Renal cortical epithelial cell (primary cell): ENCODE measurements at regions not wholly inside any gene's neighbourhood (a gene's known extent, or its start where the extent isn't known, plus 50 kb on each side); places are given as distances from the start of the nearest gene placed in this dataset.

ENCODE experiments used
- DNase-seq: peaks from one replicate; pipeline ENCODE4 v3.0.0-alpha.2; 2011; ENCODE audit warnings: low read depth

DNA sequence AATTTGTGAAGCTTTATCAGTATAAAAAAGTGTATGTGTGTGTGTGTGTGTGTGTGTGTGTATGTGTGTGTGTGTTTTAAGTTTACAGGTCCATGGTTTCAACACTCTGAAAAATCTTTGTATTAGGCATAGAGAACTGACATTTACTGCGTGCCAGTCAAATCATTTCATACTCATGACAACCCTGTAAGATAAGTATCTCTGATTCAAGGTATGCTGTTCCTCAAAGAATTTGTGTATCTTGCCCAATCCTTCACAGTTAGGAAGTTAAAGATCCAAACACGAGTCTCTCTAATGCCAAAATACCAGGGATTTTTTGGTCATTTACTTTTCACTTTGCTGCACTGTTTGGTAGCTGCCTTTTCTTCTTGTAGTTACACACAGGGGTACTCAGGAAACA, 1121.3 kb upstream of the AUTS2 start:
- DNase-seq: no peak

DNA sequence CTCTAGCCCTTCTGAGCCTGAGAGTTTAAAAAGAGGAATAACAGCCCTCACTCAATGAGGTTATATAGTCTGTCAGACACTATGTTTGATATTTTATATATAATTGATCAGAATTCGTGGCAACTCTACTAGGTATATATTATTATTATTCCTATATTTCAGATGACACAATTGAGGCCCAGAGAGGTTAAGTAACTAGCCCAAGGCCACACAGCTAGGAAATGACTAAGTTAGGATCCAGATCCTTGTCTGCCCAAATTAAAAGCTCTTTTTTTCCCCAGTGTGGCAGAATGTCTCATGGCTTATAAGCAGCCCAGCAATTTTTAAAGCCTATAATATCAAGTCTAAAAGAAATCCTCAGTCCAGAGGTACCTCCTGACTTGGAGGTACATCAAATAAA, 1119.9 kb upstream of the AUTS2 start:
- DNase-seq: no peak

DNA sequence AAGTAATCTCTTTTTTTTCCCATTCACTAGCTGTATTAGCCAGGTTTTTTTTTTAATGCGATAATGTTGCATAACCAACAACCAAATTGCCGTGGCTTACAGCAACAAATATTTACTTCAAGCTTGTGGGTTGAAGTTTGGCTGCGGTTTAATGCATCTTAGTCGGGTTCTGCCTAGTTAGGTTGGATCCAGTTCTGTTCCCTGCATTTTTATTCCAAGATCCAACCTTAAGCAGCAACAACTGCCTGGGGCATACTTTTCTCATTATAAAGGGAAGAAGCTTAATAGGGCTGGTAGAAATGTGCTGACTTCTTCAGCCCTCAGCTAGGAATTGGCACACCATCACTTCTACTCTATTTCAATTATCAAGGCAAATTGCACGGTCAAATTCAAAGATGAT, 1115.5 kb upstream of the AUTS2 start:
- no peak for DNase-seq

- no peak for DNase-seq
Observed at GRCh38 chr7:68484731-68485130, 1113.5 kb upstream of the AUTS2 start.

DNA sequence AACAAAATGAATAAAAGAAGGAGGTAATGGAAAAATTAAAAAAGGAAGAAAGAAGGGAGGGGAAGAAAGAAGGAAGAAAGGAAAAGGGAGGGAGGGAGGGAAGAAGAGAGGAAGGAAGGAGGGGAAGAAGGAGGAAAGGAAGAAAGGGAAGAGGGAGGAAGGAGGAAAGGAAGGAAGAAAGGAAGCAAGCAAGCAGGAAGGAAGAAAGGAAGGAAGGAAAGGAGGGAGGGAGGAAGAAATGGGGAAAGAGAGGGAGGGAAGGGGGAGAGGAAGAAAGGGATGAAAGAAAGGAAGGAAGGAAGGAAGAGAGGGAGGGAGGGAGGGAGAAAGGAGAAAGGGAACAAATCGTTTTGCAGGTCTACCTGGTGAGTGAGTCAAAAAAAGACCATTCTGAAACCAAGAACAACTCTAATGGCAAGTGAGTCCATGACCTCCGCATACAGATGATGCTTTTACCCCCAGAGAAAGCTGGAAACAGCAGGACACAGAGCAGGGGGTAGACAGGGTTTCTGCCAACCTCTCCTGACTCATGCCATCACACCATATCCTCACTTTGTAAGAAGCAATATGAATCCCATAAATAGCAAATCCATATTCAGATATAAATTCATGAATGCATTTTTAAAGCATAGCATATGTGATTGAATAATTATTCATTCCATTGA, 1112.9 kb upstream of the AUTS2 start:
- DNase-seq: no peak

DNA sequence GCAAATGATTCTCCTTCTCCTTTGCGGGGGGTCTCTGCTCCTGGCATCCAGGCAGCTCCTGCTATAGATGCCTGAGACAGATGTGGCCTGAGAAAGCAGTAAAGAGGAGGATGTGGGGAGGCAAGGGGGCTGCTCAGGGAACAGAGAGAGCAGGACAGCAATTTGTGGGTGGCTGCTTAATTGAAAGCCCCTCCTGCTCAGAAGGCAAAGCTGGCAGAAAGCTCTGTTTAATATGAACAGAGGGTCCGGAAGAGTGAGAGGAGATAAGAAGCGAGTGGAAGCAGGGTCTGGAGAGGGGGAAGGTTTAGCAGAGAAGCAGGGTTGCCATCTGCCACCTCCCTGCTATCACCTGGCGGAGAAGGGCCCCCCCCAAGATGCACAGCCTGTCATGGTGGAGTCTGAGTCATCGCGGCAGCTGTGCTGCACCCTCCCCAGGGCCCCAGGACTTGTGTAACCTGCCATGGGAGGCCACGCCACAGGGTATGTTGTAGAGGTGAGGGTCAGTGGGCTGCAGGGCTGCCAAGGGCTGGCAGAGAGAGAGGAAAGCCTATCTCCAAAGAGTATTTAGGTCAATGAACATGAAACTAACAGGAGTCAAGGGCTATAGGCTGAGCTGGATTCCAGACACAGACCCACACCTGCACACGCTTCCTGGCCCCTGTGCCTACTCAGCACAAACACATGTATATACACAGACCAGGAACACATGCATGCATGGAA, 1109.8 kb upstream of the AUTS2 start:
- DNase-seq: no peak

- DNase-seq: no peak
Observed at GRCh38 chr7:68491523-68492358, 1106.5 kb upstream of the AUTS2 start.

- no peak for DNase-seq
Observed at GRCh38 chr7:68492359-68492690, 1106.0 kb upstream of the AUTS2 start.

DNA sequence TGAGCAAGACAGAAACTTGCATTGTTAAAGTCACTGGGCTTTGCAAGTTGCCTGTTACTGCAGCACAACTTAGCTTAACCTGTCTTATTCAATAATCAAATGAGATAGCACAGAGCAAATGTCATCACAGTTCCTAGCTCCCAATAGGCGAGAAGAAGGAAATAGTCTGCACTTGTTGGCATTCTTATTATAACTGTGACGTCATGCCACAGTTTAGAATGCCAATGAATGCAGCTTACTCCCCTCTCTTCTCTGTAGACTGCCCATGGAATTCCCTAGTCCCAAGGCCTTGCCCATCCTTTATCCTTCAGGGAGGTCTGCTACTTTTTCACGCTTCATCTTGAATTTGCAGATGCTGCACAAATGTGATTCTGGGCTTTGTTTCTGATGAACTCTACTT, 1094.9 kb upstream of the AUTS2 start:
- no peak for DNase-seq

GRCh38 chr7:68504716-68505115, 1093.6 kb upstream of the AUTS2 start:
- no peak for DNase-seq

- no peak for DNase-seq
Observed at GRCh38 chr7:68505721-68506120, 1092.6 kb upstream of the AUTS2 start.

GRCh38 chr7:68507668-68508067, 1090.6 kb upstream of the AUTS2 start:
- no peak for DNase-seq

GRCh38 chr7:68509054-68509453, 1089.2 kb upstream of the AUTS2 start:
- DNase-seq: no peak

DNA sequence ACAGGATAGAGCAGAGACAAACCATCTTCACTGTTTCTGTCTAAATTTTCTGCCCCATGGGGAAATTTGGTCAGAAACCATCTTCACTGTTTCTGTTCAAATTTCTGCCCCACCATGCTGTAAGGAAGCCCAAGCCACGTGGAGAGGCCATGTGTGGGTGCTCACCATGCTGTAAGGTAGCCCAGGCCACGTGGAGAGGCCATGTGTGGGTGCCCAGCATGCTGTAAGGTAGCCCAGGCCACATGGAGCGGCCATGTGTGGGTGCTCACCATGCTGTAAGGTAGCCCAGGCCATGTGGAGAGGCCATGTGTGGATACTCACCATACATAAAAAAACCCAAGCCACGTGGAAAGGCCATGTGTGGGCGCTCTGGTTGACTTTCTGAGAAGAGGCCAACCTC, 1088.7 kb upstream of the AUTS2 start:
- no peak for DNase-seq

- no peak for DNase-seq
Observed at GRCh38 chr7:68511281-68511680, 1087.0 kb upstream of the AUTS2 start.

DNA sequence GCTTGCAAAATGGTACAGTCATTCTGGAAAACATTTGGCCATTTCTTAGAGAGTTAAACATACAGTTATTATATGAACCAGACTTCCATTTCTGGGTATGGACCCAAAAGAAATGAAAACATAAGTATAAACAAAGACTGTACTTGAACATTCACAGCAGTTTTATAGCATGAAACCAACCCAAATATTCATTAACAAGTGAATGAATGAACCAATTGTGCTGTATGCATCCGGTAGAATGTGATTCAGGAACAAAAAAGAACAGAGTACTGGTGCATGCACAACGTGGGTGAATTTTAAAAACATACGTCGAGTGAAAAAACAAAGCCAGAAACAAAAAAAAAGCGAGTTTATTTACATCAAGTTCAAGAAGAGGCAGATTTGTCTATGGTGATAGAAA, 1085.8 kb upstream of the AUTS2 start:
- DNase-seq: no peak

DNA sequence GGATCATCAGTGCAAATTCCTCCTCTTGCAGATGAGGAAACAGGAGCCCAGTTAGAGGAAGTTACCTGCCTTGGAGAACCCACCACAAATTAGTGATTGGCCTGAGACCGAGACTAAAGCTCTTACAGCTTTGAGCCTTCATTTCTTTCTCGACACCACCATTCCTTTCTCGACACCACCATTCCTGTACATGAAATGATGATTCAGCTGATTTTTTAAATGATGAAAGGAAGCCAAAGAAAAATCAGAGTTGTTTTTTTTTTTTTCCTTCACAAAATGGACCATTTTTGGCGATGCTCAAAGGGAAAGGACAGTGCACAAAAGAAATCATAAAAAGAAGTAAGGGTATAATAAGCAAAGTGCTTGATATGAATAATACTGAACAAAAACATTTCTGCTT, 1080.2 kb upstream of the AUTS2 start:
- DNase-seq: no peak

DNA sequence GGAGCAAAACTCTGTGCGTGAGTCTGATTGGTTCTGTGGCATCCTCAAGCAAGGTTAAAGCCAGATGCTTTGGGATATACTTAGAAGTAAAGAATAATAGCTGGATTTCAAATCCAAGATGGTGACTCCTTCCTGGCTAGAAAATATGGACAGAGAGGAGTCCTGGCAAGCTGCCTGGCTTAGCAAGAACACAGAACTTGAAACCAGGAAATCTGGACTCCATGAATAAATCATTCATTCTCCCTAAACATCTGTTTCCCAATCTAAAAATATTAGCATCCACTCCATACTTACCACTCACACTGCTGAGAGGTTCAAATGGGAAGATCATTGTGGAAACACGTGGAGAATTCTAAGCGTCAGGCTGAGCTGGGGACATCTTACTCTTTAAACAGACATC, 1074.1 kb upstream of the AUTS2 start:
- no peak for DNase-seq

DNA sequence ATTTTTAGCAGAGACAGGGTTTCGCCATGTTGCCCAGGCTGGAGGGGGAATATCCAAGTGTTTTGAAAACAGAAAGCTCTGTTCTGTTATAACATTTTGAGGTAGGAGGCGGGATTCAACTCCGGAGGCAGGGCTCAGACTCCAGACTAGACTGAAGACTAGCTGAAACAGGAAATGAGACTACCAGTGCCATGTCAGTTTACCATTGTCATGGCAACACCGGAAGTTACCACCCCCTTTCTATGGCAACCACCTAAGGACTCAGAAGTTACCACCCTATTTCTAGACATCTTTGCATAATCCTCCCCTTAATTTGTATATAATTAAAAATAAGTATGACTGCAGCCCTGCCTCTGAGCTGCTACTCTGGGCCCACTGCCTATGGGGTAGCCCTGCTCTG, 1069.1 kb upstream of the AUTS2 start:
- DNase-seq: no peak

DNA sequence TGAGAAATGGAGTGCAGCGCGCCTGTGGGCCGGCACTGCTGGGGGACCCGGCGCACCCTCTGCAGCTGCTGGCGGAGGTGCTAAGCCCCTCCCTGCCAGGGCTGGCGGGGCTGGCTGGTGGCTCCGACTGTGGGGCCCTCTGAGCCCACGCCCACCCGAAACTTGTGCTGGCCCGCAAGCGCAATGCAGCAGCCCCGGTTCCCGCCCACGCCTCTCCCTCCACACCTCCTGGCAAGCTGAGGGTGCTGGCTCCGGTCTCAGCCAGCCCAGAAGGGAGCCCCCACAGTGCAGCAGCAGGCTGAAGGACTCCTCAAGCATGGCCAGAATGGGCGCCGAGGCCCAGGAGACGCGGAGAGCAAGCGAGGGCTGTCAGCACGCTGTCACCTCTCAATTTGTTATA, 1063.0 kb upstream of the AUTS2 start:
- no peak for DNase-seq

DNA sequence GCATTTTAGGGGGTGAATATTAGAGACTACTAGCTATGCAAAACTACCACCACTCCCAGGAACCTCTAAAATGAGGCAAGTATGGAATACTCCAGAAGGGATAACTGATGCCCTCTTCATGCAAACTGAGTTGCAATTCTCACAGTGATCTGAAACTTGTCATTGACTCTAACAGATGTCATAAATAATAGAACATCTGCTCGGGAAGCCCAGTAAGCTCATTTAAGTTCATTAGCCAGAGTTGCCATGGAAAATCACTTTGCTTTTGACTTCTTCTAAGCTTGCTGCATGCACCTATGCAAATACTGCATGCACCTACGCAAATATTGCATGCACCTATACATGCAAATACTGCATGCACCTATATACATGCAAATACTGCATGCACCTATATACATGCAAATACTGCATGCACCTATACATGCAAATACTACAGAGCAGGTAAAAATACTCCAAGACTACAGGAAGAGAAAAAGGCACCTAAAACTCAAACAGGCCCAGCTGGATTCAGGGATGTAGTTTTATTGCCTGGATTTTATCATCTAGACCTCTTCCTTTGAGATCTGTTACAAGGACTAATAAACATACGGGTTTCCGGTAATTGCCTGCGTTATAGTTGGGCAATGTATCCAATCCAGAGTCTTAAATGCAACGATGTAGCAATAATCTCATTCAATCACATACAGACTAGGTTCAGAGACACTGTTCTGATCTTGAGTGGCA, 1061.1 kb upstream of the AUTS2 start:
- no peak for DNase-seq

- DNase-seq: no peak
Observed at GRCh38 chr7:68537774-68538071, 1060.6 kb upstream of the AUTS2 start.

DNA sequence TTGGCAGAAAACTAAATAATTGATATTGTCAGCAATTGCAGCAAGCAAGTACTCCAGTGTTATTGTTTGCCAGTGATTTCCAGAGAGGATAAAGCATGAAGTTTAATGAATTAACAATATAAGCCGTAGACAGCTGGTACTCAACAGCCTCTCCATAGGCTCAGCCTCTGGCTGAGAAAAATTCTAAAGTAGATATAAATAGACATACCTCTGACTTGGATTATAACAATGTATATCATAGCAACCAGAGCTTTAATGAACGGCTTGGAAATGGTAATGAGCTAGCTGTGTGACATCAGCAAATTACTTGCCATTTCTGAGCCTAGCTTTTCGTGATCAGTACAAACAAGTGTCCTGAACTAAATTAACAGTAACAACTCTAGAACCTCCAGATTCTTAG, 1055.4 kb upstream of the AUTS2 start:
- no peak for DNase-seq
